ENCODE measurements at regions not wholly inside any gene's neighbourhood (a gene's known extent, or its start where the extent isn't known, plus 50 kb on each side); places are given as distances from the start of the nearest gene placed in this dataset.

GRCh38 chr2:16383411-16383810, 282.2 kb downstream of the CYRIA start (continued):
- TF ChIP-seq MAX (IDR thresholded peaks at IDR 0.05) (no peak), POLR2A (IDR thresholded peaks at IDR 0.05; ENCODE audit: control extremely low read depth in 1 of 2, low read depth in 2 of 2, low read length in 2 of 2) (no peak), CEBPB (IDR thresholded peaks at IDR 0.05; ENCODE audit: low read depth, low read length) (no peak), TEAD4 (IDR thresholded peaks at IDR 0.05; ENCODE audit: low read depth, low read length) (no peak), CREB1 (IDR thresholded peaks at IDR 0.05) (no peak), SUZ12 (IDR thresholded peaks at IDR 0.05; ENCODE audit: low read length) (no peak), RBBP5 (IDR thresholded peaks at IDR 0.05; ENCODE audit: borderline replicate concordance, low read depth, low read length) (no peak)

Data from H1 (cell line).